ENCODE measurements at regions not wholly inside any gene's neighbourhood (a gene's known extent, or its start where the extent isn't known, plus 50 kb on each side); places are given as distances from the start of the nearest gene placed in this dataset.

- no peak for DNase-seq (ENCODE audit: low read depth)
- H3K4me3 ChIP-seq (ENCODE audit: low read depth, low read length), result no peak overlapping the region
- TF ChIP-seq, protein P1, sequence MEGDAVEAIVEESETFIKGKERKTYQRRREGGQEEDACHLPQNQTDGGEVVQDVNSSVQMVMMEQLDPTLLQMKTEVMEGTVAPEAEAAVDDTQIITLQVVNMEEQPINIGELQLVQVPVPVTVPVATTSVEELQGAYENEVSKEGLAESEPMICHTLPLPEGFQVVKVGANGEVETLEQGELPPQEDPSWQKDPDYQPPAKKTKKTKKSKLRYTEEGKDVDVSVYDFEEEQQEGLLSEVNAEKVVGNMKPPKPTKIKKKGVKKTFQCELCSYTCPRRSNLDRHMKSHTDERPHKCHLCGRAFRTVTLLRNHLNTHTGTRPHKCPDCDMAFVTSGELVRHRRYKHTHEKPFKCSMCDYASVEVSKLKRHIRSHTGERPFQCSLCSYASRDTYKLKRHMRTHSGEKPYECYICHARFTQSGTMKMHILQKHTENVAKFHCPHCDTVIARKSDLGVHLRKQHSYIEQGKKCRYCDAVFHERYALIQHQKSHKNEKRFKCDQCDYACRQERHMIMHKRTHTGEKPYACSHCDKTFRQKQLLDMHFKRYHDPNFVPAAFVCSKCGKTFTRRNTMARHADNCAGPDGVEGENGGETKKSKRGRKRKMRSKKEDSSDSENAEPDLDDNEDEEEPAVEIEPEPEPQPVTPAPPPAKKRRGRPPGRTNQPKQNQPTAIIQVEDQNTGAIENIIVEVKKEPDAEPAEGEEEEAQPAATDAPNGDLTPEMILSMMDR (IDR thresholded peaks at IDR 0.05; ENCODE audit: control insufficient read depth, extremely low read depth, insufficient read depth), result no peak
These were observed 356.1 kb upstream of the KIF2A start for GRCh38 chr5:61949679-61950435.

DNA sequence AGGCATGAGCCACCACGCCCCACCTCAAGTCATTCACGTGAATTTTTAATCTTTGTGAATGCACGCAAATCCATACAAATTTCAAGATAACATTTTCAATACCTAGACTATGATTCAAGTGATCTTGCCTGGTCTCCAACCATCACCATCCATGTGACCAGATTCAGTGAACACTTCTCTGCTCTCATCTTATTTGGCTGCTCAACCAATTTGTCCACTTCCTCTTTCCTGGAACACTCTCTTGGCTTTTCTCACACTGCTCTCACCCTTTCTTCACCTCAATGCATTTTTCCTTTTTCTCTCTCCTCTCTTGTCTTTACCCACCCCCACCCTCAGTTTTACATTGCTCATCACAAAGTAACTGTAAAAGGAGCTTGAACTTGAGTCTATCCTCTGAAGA lies 354.7 kb upstream of the KIF2A start:
- no peak for DNase-seq (ENCODE audit: low read depth)
- no peak overlapping the region for H3K4me3 ChIP-seq (ENCODE audit: low read depth, low read length)
- TF ChIP-seq, protein P1 (IDR thresholded peaks at IDR 0.05; ENCODE audit: control insufficient read depth, extremely low read depth, insufficient read depth), result no peak

- no peak for DNase-seq (ENCODE audit: low read depth)
- no peak overlapping the region for H3K4me3 ChIP-seq (ENCODE audit: low read depth, low read length)
- TF ChIP-seq, protein P1 (IDR thresholded peaks at IDR 0.05; ENCODE audit: control insufficient read depth, extremely low read depth, insufficient read depth), result no peak
These were observed 352.1 kb upstream of the KIF2A start for GRCh38 chr5:61953913-61954312.

DNA sequence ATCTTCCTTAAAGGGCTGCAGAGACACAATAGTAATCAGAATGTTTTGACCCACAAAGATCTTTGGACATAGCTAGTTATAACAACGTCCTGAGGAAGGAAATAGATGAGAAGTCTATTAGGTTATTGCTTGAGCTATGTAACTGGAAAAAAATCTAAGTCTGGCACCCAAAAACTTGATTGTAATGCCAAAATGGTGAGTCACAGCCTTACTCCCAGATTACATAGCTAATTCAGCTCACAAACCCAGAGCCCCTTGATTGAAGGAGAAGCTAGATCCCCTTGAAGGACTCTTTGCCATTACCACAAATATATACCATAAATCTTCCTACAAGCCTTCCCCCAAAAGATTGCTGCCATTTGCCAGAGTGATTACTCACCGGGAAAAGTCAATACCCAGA lies 341.8 kb upstream of the KIF2A start:
- H3K4me3 ChIP-seq (ENCODE audit: low read depth, low read length), result no peak overlapping the region
- TF ChIP-seq, protein P1 (IDR thresholded peaks at IDR 0.05; ENCODE audit: control insufficient read depth, extremely low read depth, insufficient read depth), result no peak
- no peak for DNase-seq (ENCODE audit: low read depth)

DNA sequence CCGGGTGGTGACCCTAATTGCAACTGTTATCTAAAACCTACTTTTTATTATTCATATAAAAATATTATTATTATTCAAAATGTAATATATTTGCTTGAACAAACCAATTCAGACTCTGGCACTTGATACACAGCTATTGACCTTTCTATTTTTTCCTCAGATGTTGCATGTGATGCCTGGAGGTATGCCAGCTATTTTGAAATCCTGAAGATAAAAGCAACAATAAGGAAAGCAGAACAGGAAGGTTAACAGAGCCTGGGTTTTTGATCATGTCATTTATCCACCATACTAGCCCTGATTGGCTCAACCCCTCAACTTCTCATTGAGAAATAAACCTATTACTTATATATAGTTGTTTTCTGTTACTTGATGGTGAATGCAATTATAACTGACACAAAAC lies 340.9 kb upstream of the KIF2A start:
- H3K4me3 ChIP-seq (ENCODE audit: low read depth, low read length), result no peak overlapping the region
- DNase-seq (ENCODE audit: low read depth), result no peak
- TF ChIP-seq, protein P1 (IDR thresholded peaks at IDR 0.05; ENCODE audit: control insufficient read depth, extremely low read depth, insufficient read depth), result no peak

GRCh38 chr5:61965490-61965889 lies 340.5 kb upstream of the KIF2A start:
- TF ChIP-seq, protein P1 (IDR thresholded peaks at IDR 0.05; ENCODE audit: control insufficient read depth, extremely low read depth, insufficient read depth), result no peak
- no peak overlapping the region for H3K4me3 ChIP-seq (ENCODE audit: low read depth, low read length)
- DNase-seq (ENCODE audit: low read depth), result no peak

All from LNCaP clone FGC (cell line).